Tibial nerve (tissue), 4 donors: ENCODE measurements at regions not wholly inside any gene's neighbourhood (a gene's known extent, or its start where the extent isn't known, plus 50 kb on each side); places are given as distances from the start of the nearest gene placed in this dataset.

Experiments
- DNase-seq, 2 donors: peaks; one replicate each; pipeline ENCODE4 v3.0.0-alpha.2; 2019; ENCODE audit warnings: low spot score in 2 of 2
- H3K27ac ChIP-seq, 4 donors: fragments of 200-600 bp; sonication (generic) in 3 of 4; one replicate each; pipeline ENCODE4 v1.5.1; 2017 to 2019; ENCODE audit warnings: mild to moderate bottlenecking in 1 of 4
- H3K27me3 ChIP-seq, 2 donors: fragments of 200-600 bp; sonication (generic) in 1 of 2; one replicate each; pipeline versions ENCODE4 v1.5.1 to v1.6.0; 2017 to 2019
- H3K36me3 ChIP-seq, 3 donors: fragments of 200-600 bp; sonication (generic); one replicate each; pipeline ENCODE4 v1.5.1; 2018 to 2019
- H3K4me1 ChIP-seq, 4 donors: fragments of 200-600 bp; sonication (generic) in 3 of 4; one replicate each; pipeline ENCODE4 v1.5.1; 2017 to 2019
- H3K4me3 ChIP-seq, 4 donors: fragments of 200-600 bp; sonication (generic) in 3 of 4; one replicate each; pipeline ENCODE4 v1.5.1; 2017 to 2019; ENCODE audit warnings: mild to moderate bottlenecking in 1 of 4, moderate library complexity in 1 of 4
- H3K9me3 ChIP-seq, 4 donors: fragments of 200-600 bp; sonication (generic) in 3 of 4; one replicate each; pipeline ENCODE4 v1.5.1; 2017 to 2019
- CTCF ChIP-seq, 5 experiments: fragments of 200-600 bp in 3 of 5; fragments of 450-650 bp in 2 of 5; sonication (generic) in 3 of 5; IDR thresholded peaks; one replicate each; pipeline ENCODE4 v1.5.1; 2016 to 2019; ENCODE audit warnings: antibody characterized with exemption in 5 of 5, mild to moderate bottlenecking in 3 of 5, moderate library complexity in 2 of 5
- EP300 ChIP-seq, 2 donors: sonication (generic); formaldehyde crosslinking; IDR thresholded peaks; one replicate each; pipeline ENCODE4 v1.6.1; 2017; ENCODE audit warnings: antibody characterized with exemption in 2 of 2, mild to moderate bottlenecking in 1 of 2
- POLR2A ChIP-seq, 2 donors: fragments of 450-650 bp; IDR thresholded peaks; one replicate each; pipeline ENCODE4 v1.6.1; 2017; ENCODE audit warnings: antibody characterized with exemption in 2 of 2, mild to moderate bottlenecking in 2 of 2, moderate library complexity in 2 of 2
- WGBS, 2 donors: methylation state at CpG; one replicate each; pipeline ENCODE4 v1.1.5; 2018; 5-methylcytosine and 5-hydroxymethylcytosine counted together

DNA sequence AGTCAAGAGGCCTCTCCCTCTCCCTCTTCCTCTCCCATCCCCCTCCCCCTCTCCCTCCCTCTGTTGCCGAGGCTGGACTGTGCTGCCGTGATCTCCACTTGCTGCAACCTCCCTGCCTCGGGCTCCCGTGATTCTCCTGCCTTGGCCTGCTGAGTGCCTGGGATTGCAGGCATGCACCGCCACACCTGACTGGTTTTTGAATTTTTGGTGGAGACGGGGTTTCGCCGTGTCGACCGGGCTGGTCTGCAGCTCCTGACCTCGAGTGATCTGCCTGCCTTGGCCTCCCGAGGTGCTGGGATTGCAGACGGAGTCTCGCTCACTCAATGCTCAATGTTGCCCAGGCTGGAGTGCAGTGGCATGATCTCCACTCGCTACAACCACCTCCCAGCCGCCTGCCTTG is 165.1 kb downstream of the CENPC start:
- TF ChIP-seq POLR2A (IDR thresholded peaks at IDR 0.05) (no peak), EP300 (IDR thresholded peaks at IDR 0.05) (no peak), CTCF (IDR thresholded peaks at IDR 0.05) (no peak)
- no peak overlapping the region for H3K27ac ChIP-seq
- no peaks in the 10 kb centered on the region for H3K27me3 ChIP-seq
- no peak overlapping the region for H3K4me3 ChIP-seq
- H3K36me3 ChIP-seq = no peaks in the 10 kb centered on the region
- no peak for DNase-seq
- H3K4me1 ChIP-seq = no peaks in the 10 kb centered on the region
- H3K9me3 ChIP-seq = peaks cover 0 to 17% (median 0%) of the 10 kb centered on the region in 4 donors
- 95 to 96% methylated on average over 16 of the region's 16 CpGs for WGBS, 2 donors

- H3K27ac ChIP-seq = no peak overlapping the region
- no peak overlapping the region for H3K4me3 ChIP-seq
- WGBS, 2 donors = 59 to 60% methylated on average over 3 of the region's 3 CpGs
Measured at GRCh38 chr4:67375291-67375690, 170.0 kb downstream of the CENPC start.

GRCh38 chr4:67371615-67372014 is 173.7 kb downstream of the CENPC start:
- H3K27ac ChIP-seq = no peak overlapping the region
- H3K4me1 ChIP-seq = peaks cover 0 to 5% (median 0%) of the 10 kb centered on the region in 4 donors
- 70 to 88% methylated on average over 2 of the region's 2 CpGs for WGBS, 2 donors
- H3K36me3 ChIP-seq = no peaks in the 10 kb centered on the region
- no peak overlapping the region for H3K4me3 ChIP-seq
- DNase-seq = no peak
- TF ChIP-seq EP300 (IDR thresholded peaks at IDR 0.05) (no peak), POLR2A (IDR thresholded peaks at IDR 0.05) (no peak), CTCF (IDR thresholded peaks at IDR 0.05) (no peak)
- no peaks in the 10 kb centered on the region for H3K9me3 ChIP-seq
- H3K27me3 ChIP-seq = no peaks in the 10 kb centered on the region

More at GRCh38 chr4:67375291-67375690, 170.0 kb downstream of the CENPC start:
- Histone ChIP-seq H3K4me1 (peaks cover 0 to 5% (median 0%) of the 10 kb centered on the region in 4 donors), H3K27me3 (no peaks in the 10 kb centered on the region), H3K9me3 (no peaks in the 10 kb centered on the region), H3K36me3 (no peaks in the 10 kb centered on the region)
- TF ChIP-seq POLR2A (IDR thresholded peaks at IDR 0.05) = no peak
- TF ChIP-seq EP300 (IDR thresholded peaks at IDR 0.05) = no peak
- TF ChIP-seq CTCF (IDR thresholded peaks at IDR 0.05) = no peak
- DNase-seq = no peak

- TF ChIP-seq CTCF (IDR thresholded peaks at IDR 0.05) (no peak), EP300 (IDR thresholded peaks at IDR 0.05) (no peak), POLR2A (IDR thresholded peaks at IDR 0.05) (no peak)
- Histone ChIP-seq H3K27ac (no peak overlapping the region), H3K4me1 (no peaks in the 10 kb centered on the region), H3K4me3 (no peak overlapping the region), H3K9me3 (peaks cover 0 to 16% (median 2%) of the 10 kb centered on the region in 4 donors), H3K36me3 (no peaks in the 10 kb centered on the region), H3K27me3 (no peaks in the 10 kb centered on the region)
- WGBS, 2 donors = 53 to 68% methylated on average over 3 of the region's 3 CpGs
- DNase-seq = no peak
Measured at GRCh38 chr4:67366311-67366861, 178.9 kb downstream of the CENPC start.

- 54 to 57% methylated on average over 3 of the region's 3 CpGs for WGBS, 2 donors
- Histone ChIP-seq H3K36me3 (no peaks in the 10 kb centered on the region), H3K4me3 (no peak overlapping the region), H3K27me3 (no peaks in the 10 kb centered on the region), H3K27ac (no peak overlapping the region), H3K9me3 (peaks cover 0 to 23% (median 3%) of the 10 kb centered on the region in 4 donors), H3K4me1 (no peaks in the 10 kb centered on the region)
- DNase-seq = no peak
- no peak for TF ChIP-seq CTCF (IDR thresholded peaks at IDR 0.05)
Measured at GRCh38 chr4:67365661-67366245, 179.6 kb downstream of the CENPC start.
